Body of pancreas (tissue), 4 donors: ENCODE measurements at regions not wholly inside any gene's neighbourhood (a gene's known extent, or its start where the extent isn't known, plus 50 kb on each side); places are given as distances from the start of the nearest gene placed in this dataset.
"Not testable (repeated sequence)": the region's sequence is repeated elsewhere in the genome, so short reads cannot be mapped to it uniquely, and the experiment has no call there.

ENCODE experiments used
- ATAC-seq: fragments of 150-250 bp; one replicate; pipeline ENCODE4 v1.9.1; 2016
- DNase-seq, 4 donors: peaks; one replicate each; pipeline ENCODE4 v3.0.0-alpha.2; 2019
- H3K27ac ChIP-seq, 4 donors: fragments of 200-600 bp; sonication (generic); 1 replicate in 3 of 4; 2 replicates in 1 of 4; pipeline versions ENCODE4 v1.5.1 to v1.6.1; 2016 to 2019; ENCODE audit warnings: mild to moderate bottlenecking in 1 of 4, mixed read lengths in 1 of 4, moderate library complexity in 1 of 4
- H3K27me3 ChIP-seq, 2 donors: fragments of 200-600 bp; sonication (generic); one replicate each; pipeline ENCODE4 v1.6.0; 2016; ENCODE audit warnings: mild to moderate bottlenecking in 1 of 2
- H3K36me3 ChIP-seq, 2 donors: fragments of 200-600 bp; sonication (generic); replicated peaks in 1 of 2; 2 replicates each; pipeline ENCODE4 v1.5.1; 2016; ENCODE audit warnings: low read depth in 2 of 2; ENCODE audit not compliant: insufficient read depth in 1 of 2
- H3K4me1 ChIP-seq: fragments of 200-600 bp; sonication (generic); one replicate; pipeline ENCODE4 v1.6.0; 2016
- H3K4me3 ChIP-seq, 2 donors: fragments of 200-600 bp; sonication (generic); 1 replicate in 1 of 2; 2 replicates in 1 of 2; pipeline ENCODE4 v1.5.1; 2016 to 2019
- H3K9me3 ChIP-seq, 3 donors: fragments of 200-600 bp; sonication (generic); 1 replicate in 2 of 3; 2 replicates in 1 of 3; pipeline ENCODE4 v1.5.1; 2016
- CTCF ChIP-seq, 7 experiments: fragments of 450-650 bp in 4 of 7; fragments of 200-600 bp in 3 of 7; sonication (generic) in 3 of 7; IDR thresholded peaks; one replicate each; pipeline ENCODE4 v1.5.1; 2016 to 2019; ENCODE audit warnings: antibody characterized with exemption in 7 of 7
- POLR2A ChIP-seq, 3 donors: fragments of 450-650 bp; IDR thresholded peaks; one replicate each; pipeline ENCODE4 v1.6.1; 2016; ENCODE audit warnings: antibody characterized with exemption in 3 of 3, mild to moderate bottlenecking in 2 of 3
- WGBS, 2 donors: methylation state at CpG; one replicate each; pipeline ENCODE4 v1.1.5; 2017; 5-methylcytosine and 5-hydroxymethylcytosine counted together
- intact Hi-C: fragments of 100-400 bp; cut with DNase I; formaldehyde crosslinking; loops from one replicate; pipeline ENCODE4 v1.15.1; 2023

GRCh38 chr22:47616396-47617020 lies 854.1 kb downstream of the TBC1D22A start:
- ATAC-seq (no peak), DNase-seq (no peak)
- Histone ChIP-seq H3K9me3 (no peaks in the 10 kb centered on the region), H3K27ac (no peak overlapping the region), H3K36me3 (no peaks in the 10 kb centered on the region), H3K4me3 (no peak overlapping the region), H3K4me1 (no peaks in the 10 kb centered on the region), H3K27me3 (no peaks in the 10 kb centered on the region)
- intact Hi-C loops: no loop called here
- TF ChIP-seq POLR2A (IDR thresholded peaks at IDR 0.05) (no peak), CTCF (IDR thresholded peaks at IDR 0.05) (no peak)
- 58 to 77% methylated on average over 11 of the region's 11 CpGs for WGBS, 2 donors

GRCh38 chr22:47615051-47615450 lies 852.6 kb downstream of the TBC1D22A start:
- H3K4me1 ChIP-seq: no peaks in the 10 kb centered on the region
- 56 to 75% methylated on average over 6 to 10 of the region's 10 CpGs for WGBS, 2 donors
- H3K27me3 ChIP-seq: no peaks in the 10 kb centered on the region
- TF ChIP-seq CTCF (IDR thresholded peaks at IDR 0.05) (no peak), POLR2A (IDR thresholded peaks at IDR 0.05) (no peak)
- H3K9me3 ChIP-seq: no peaks in the 10 kb centered on the region
- ATAC-seq: no peak
- no peak overlapping the region for H3K4me3 ChIP-seq
- no peaks in the 10 kb centered on the region for H3K36me3 ChIP-seq
- intact Hi-C loops: no loop called here
- no peak for DNase-seq
- no peak overlapping the region for H3K27ac ChIP-seq

- Histone ChIP-seq H3K36me3 (no peaks in the 10 kb centered on the region), H3K4me1 (no peaks in the 10 kb centered on the region), H3K27ac (no peak overlapping the region), H3K4me3 (no peak overlapping the region), H3K9me3 (no peaks in the 10 kb centered on the region), H3K27me3 (no peaks in the 10 kb centered on the region)
- intact Hi-C loops: no loop called here
- no peak for ATAC-seq
- DNase-seq: no peak
- no peak for TF ChIP-seq POLR2A (IDR thresholded peaks at IDR 0.05)
- TF ChIP-seq CTCF (IDR thresholded peaks at IDR 0.05): no peak
- 72 to 76% methylated on average over 10 to 13 of the region's 13 CpGs for WGBS, 2 donors
Observed at GRCh38 chr22:47613606-47614350, 851.3 kb downstream of the TBC1D22A start.

- 58 to 63% methylated on average over 11 of the region's 11 CpGs for WGBS, 2 donors
- H3K27me3 ChIP-seq, intact Hi-C loops: not testable (repeated sequence)
Observed at GRCh38 chr22:47613181-47613580, 850.7 kb downstream of the TBC1D22A start.

GRCh38 chr22:47612311-47612910 lies 850.0 kb downstream of the TBC1D22A start:
- Histone ChIP-seq H3K36me3 (no peaks in the 10 kb centered on the region), H3K27ac (no peak overlapping the region), H3K9me3 (no peaks in the 10 kb centered on the region), H3K4me1 (no peaks in the 10 kb centered on the region), H3K4me3 (no peak overlapping the region), H3K27me3 (no peaks in the 10 kb centered on the region)
- 50 to 52% methylated on average over 17 of the region's 17 CpGs for WGBS, 2 donors
- intact Hi-C loops: no loop called here
- DNase-seq: no peak
- no peak for TF ChIP-seq POLR2A (IDR thresholded peaks at IDR 0.05)
- no peak for ATAC-seq

More at GRCh38 chr22:47613181-47613580, 850.7 kb downstream of the TBC1D22A start:
- not testable (repeated sequence) for H3K27ac ChIP-seq, H3K4me3 ChIP-seq, H3K4me1 ChIP-seq, H3K36me3 ChIP-seq, ATAC-seq, H3K9me3 ChIP-seq, DNase-seq
